NCI-H446 (cell line): ENCODE measurements at regions not wholly inside any gene's neighbourhood (a gene's known extent, or its start where the extent isn't known, plus 50 kb on each side); places are given as distances from the start of the nearest gene placed in this dataset.

Experiments used
- DNase-seq, 2 experiments: peaks; one replicate each; lab custom pipeline; 2025; lab: John Stamatoyannopoulos, UW

GRCh38 chr11:81892770-81893635, 840.7 kb downstream of the FAM181B start:
- DNase-seq: no peak

GRCh38 chr11:81888391-81888790, 845.3 kb downstream of the FAM181B start:
- DNase-seq: no peak

- DNase-seq: no peak
Observed at GRCh38 chr11:81887671-81888070, 846.0 kb downstream of the FAM181B start.

- DNase-seq: no peak
Observed at GRCh38 chr11:81886406-81887075, 847.1 kb downstream of the FAM181B start.

- DNase-seq: peak in 1 of 2 experiments; percentile 37
Observed at GRCh38 chr11:81874635-81875034, 859.0 kb downstream of the FAM181B start.

- DNase-seq: no peak
Observed at GRCh38 chr11:81870815-81871214, 862.8 kb downstream of the FAM181B start.

- no peak for DNase-seq
Observed at GRCh38 chr11:81870066-81870412, 863.6 kb downstream of the FAM181B start.

GRCh38 chr11:81869351-81870065, 864.2 kb downstream of the FAM181B start:
- DNase-seq: no peak

- no peak for DNase-seq
Observed at GRCh38 chr11:81866896-81867295, 866.8 kb downstream of the FAM181B start.

GRCh38 chr11:81857386-81857785, 876.3 kb downstream of the FAM181B start:
- DNase-seq: no peak

GRCh38 chr11:81853791-81854190, 879.9 kb downstream of the FAM181B start:
- DNase-seq: no peak

- DNase-seq: peak; percentile 67 to 70
Observed at GRCh38 chr11:81852896-81853295, 880.8 kb downstream of the FAM181B start.

GRCh38 chr11:81840380-81840779, 893.3 kb downstream of the FAM181B start:
- DNase-seq: peak; percentile 11 to 72

GRCh38 chr11:81839976-81840375, 893.7 kb downstream of the FAM181B start:
- no peak for DNase-seq

GRCh38 chr11:81839016-81839415, 894.6 kb downstream of the FAM181B start:
- DNase-seq: no peak

GRCh38 chr11:81829976-81830375, 903.7 kb downstream of the FAM181B start:
- no peak for DNase-seq

- DNase-seq: no peak
Observed at GRCh38 chr11:81825346-81825745, 908.3 kb downstream of the FAM181B start.

- DNase-seq: no peak
Observed at GRCh38 chr11:81819462-81819861, 914.2 kb downstream of the FAM181B start.

- DNase-seq: no peak
Observed at GRCh38 chr11:81804858-81805257, 928.8 kb downstream of the FAM181B start.

GRCh38 chr11:81802591-81802990, 931.1 kb downstream of the FAM181B start:
- DNase-seq: no peak

GRCh38 chr11:81792416-81792815, 941.2 kb downstream of the FAM181B start:
- no peak for DNase-seq

GRCh38 chr11:81787584-81788049, 946.0 kb downstream of the FAM181B start:
- DNase-seq: peak; percentile 51 to 70

- DNase-seq: peak; percentile 57 to 78
Observed at GRCh38 chr11:81772166-81772565, 961.5 kb downstream of the FAM181B start.
